Smooth muscle cell (in vitro differentiated cells): ENCODE measurements at regions not wholly inside any gene's neighbourhood (a gene's known extent, or its start where the extent isn't known, plus 50 kb on each side); places are given as distances from the start of the nearest gene placed in this dataset.

Source experiments
- DNase-seq: peaks from one replicate; lab custom pipeline; 2025; ENCODE audit not compliant: unreplicated experiment; lab: John Stamatoyannopoulos, UW
- H2AFZ ChIP-seq: fragments of 200-600 bp; sonication (generic); 2 replicates; pipeline ENCODE4 v1.6.0; 2016; ENCODE audit warnings: antibody characterized with exemption, low read depth, mild to moderate bottlenecking
- H3F3A ChIP-seq: fragments of 200-600 bp; sonication (generic); 2 replicates; pipeline ENCODE4 v1.6.0; 2017; ENCODE audit warnings: antibody characterized with exemption, low read depth
- H3K27ac ChIP-seq: fragments of 200-600 bp; sonication (generic); 2 replicates; pipeline ENCODE4 v1.5.1; 2016; ENCODE audit warnings: low read depth, mild to moderate bottlenecking
- H3K27me3 ChIP-seq: fragments of 200-600 bp; sonication (generic); 2 replicates; pipeline ENCODE4 v1.6.1; 2016; ENCODE audit warnings: low read depth, mild to moderate bottlenecking
- H3K36me3 ChIP-seq: fragments of 200-600 bp; sonication (generic); 2 replicates; pipeline ENCODE4 v1.5.1; 2016; ENCODE audit warnings: low read depth
- H3K4me1 ChIP-seq: fragments of 200-600 bp; sonication (generic); 2 replicates; pipeline ENCODE4 v1.5.1; 2016; ENCODE audit warnings: low read depth
- H3K4me2 ChIP-seq: fragments of 200-600 bp; sonication (generic); 2 replicates; pipeline ENCODE4 v1.6.0; 2016; ENCODE audit warnings: mild to moderate bottlenecking
- H3K4me3 ChIP-seq: fragments of 200-600 bp; sonication (generic); 2 replicates; pipeline ENCODE4 v1.5.1; 2016; ENCODE audit warnings: mild to moderate bottlenecking
- H3K79me2 ChIP-seq: fragments of 200-600 bp; sonication (generic); 2 replicates; pipeline ENCODE4 v1.6.0; 2016; ENCODE audit warnings: low read depth, mild to moderate bottlenecking
- H3K9ac ChIP-seq: fragments of 200-600 bp; sonication (generic); 2 replicates; pipeline ENCODE4 v1.6.0; 2016; ENCODE audit warnings: low read depth
- H3K9me3 ChIP-seq: fragments of 200-600 bp; sonication (generic); replicated peaks from 2 replicates; pipeline ENCODE4 v1.5.1; 2016; ENCODE audit warnings: low read depth
- H4K20me1 ChIP-seq: fragments of 200-600 bp; sonication (generic); 2 replicates; pipeline ENCODE4 v1.6.0; 2016; ENCODE audit warnings: low read depth
- WGBS: methylation state at CpG from one replicate; pipeline ENCODE4 v1.1.7; 2016; ENCODE audit warnings: low lambda C conversion rate; 5-methylcytosine and 5-hydroxymethylcytosine counted together
- TF ChIP-seq, protein P1 (sequence below): fragments of 200-600 bp; sonication (generic); IDR thresholded peaks from 2 replicates; pipeline ENCODE4 v1.5.1; 2017; ENCODE audit warnings: borderline replicate concordance, mild to moderate bottlenecking, antibody characterized with exemption; ENCODE audit not compliant: insufficient read depth, poor library complexity, severe bottlenecking

DNA sequence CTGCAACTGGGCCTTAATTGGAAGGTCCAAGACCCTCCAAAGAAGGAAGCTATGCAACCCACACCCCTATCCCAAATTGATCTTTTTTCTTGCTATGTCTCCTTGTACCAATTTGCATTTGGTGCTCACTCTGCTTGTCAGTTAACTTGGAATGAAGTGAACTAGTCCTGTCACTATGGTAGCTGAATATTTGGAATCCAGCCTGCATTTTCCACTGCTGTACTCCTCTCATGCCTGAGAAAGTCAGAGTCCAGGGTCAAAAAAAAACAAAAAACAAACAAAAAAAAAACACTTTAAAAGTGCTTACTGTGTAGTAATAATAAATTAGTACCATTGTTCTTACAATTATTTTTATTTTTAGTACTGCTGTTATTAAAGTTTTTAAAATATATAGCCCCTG lies 462.8 kb upstream of the SLC8A1 start:
- Histone ChIP-seq H3K79me2 (no peaks in the 10 kb centered on the region), H2AFZ (no peak overlapping the region), H3K4me1 (no peaks in the 10 kb centered on the region), H3F3A (no peaks in the 10 kb centered on the region), H3K9ac (no peak overlapping the region), H3K4me2 (no peak overlapping the region), H3K9me3 (no peaks in the 10 kb centered on the region), H3K36me3 (no peaks in the 10 kb centered on the region), H3K27ac (no peak overlapping the region), H3K27me3 (no peaks in the 10 kb centered on the region), H3K4me3 (no peak overlapping the region), H4K20me1 (no peaks in the 10 kb centered on the region)
- TF ChIP-seq, protein P1, sequence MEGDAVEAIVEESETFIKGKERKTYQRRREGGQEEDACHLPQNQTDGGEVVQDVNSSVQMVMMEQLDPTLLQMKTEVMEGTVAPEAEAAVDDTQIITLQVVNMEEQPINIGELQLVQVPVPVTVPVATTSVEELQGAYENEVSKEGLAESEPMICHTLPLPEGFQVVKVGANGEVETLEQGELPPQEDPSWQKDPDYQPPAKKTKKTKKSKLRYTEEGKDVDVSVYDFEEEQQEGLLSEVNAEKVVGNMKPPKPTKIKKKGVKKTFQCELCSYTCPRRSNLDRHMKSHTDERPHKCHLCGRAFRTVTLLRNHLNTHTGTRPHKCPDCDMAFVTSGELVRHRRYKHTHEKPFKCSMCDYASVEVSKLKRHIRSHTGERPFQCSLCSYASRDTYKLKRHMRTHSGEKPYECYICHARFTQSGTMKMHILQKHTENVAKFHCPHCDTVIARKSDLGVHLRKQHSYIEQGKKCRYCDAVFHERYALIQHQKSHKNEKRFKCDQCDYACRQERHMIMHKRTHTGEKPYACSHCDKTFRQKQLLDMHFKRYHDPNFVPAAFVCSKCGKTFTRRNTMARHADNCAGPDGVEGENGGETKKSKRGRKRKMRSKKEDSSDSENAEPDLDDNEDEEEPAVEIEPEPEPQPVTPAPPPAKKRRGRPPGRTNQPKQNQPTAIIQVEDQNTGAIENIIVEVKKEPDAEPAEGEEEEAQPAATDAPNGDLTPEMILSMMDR, result no peak
- DNase-seq, result no peak

DNA sequence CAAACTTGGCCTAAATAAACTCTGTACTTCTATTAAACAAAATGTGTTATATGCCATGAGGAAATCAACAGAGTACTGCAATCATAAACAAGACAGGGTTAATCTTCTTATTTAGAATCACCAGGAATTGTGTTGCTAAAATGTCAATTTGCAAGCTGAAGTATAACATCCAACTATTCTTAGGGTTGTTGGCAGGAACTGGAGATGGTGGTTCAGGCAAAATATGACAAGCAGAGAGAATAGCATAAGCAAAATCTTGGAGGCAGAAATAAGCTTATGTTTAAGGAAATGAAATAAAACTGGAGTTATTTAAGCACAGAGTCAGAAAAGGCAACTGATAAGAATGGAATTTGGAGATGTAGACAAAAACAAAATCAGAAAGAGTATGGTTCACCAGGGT lies 463.8 kb upstream of the SLC8A1 start:
- no peaks in the 10 kb centered on the region for H3F3A ChIP-seq
- H3K4me3 ChIP-seq, result no peak overlapping the region
- no peak for DNase-seq

DNA sequence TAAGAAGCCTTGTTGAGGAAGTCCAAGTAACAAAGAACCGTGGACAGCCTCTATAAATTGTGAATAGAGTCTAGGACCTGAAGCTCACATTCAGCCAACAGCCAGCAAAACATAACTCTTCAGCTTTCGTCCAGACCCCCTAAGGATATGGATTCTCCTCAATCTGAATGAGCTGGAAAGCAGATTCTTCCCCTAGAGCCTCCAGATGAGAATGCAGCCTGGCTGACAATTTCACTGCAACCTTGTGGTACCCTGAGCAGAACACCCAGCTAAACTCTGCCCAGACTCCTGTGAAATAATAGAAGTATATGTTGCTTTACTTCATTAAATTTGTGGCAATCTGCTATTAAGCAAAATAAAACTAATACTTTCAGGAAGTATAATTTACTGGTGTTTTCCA lies 483.5 kb upstream of the SLC8A1 start:
- DNase-seq, result no peak
- H3K9ac ChIP-seq, result no peak overlapping the region
- H3K27ac ChIP-seq, result no peak overlapping the region
- TF ChIP-seq, protein P1, result no peak
- H2AFZ ChIP-seq, result no peak overlapping the region
- H3F3A ChIP-seq, result no peaks in the 10 kb centered on the region
- H3K27me3 ChIP-seq, result peaks cover 6% of the 10 kb centered on the region
- H3K9me3 ChIP-seq, result no peaks in the 10 kb centered on the region
- H3K79me2 ChIP-seq, result no peaks in the 10 kb centered on the region
- no peaks in the 10 kb centered on the region for H4K20me1 ChIP-seq
- no peaks in the 10 kb centered on the region for H3K36me3 ChIP-seq
- H3K4me2 ChIP-seq, result no peak overlapping the region
- WGBS, result 59% methylated on average over 2 of the region's 2 CpGs
- no peak overlapping the region for H3K4me3 ChIP-seq
- no peaks in the 10 kb centered on the region for H3K4me1 ChIP-seq

More for the DNA sequence above, 463.8 kb upstream of the SLC8A1 start:
- Histone ChIP-seq H3K27ac (no peak overlapping the region), H3K4me2 (no peak overlapping the region), H3K9me3 (no peaks in the 10 kb centered on the region), H3K36me3 (no peaks in the 10 kb centered on the region), H3K4me1 (no peaks in the 10 kb centered on the region), H2AFZ (no peak overlapping the region), H4K20me1 (no peaks in the 10 kb centered on the region), H3K27me3 (no peaks in the 10 kb centered on the region), H3K79me2 (no peaks in the 10 kb centered on the region), H3K9ac (no peak overlapping the region)
- TF ChIP-seq, protein P1, result no peak

DNA sequence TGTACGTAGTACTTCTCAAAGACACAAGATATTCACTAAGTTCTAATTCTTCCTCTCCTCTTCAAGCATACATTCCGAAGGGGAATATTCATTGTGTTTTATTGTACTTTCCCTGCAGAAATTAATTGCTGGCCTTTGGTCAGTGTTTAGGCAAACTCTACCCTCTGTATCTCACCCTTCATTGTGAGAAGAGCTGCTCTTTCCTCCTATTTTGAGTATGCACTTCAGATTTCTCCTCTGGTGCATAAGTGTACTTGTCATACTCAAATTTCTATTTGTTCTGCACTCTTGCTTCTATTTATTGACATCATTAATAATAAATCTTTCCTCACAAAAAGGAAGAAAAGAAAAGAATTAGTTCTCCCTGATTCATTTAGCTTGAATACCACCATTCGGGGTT lies 485.4 kb upstream of the SLC8A1 start:
- Histone ChIP-seq H3K27me3 (peaks cover 6% of the 10 kb centered on the region), H3K9me3 (no peaks in the 10 kb centered on the region), H2AFZ (no peak overlapping the region), H3K4me2 (no peak overlapping the region), H3K79me2 (no peaks in the 10 kb centered on the region), H3K36me3 (no peaks in the 10 kb centered on the region), H3K27ac (no peak overlapping the region), H4K20me1 (no peaks in the 10 kb centered on the region), H3K4me3 (no peak overlapping the region), H3F3A (no peaks in the 10 kb centered on the region), H3K4me1 (no peaks in the 10 kb centered on the region), H3K9ac (no peak overlapping the region)
- TF ChIP-seq, protein P1, result no peak
- 90% methylated on average over 3 of the region's 3 CpGs for WGBS
- DNase-seq, result no peak
